Amniotic epithelial cell (primary cell): ENCODE measurements at regions not wholly inside any gene's neighbourhood (a gene's known extent, or its start where the extent isn't known, plus 50 kb on each side); places are given as distances from the start of the nearest gene placed in this dataset.
"Not testable (repeated sequence)": the region's sequence is repeated elsewhere in the genome, so short reads cannot be mapped to it uniquely, and the experiment has no call there.

Experiments used
- DNase-seq: peaks from one replicate; pipeline ENCODE4 v3.0.0-alpha.2; 2010; ENCODE audit warnings: low read depth

GRCh38 chr10:33861016-33861704 lies 526.7 kb upstream of the NRP1 start:
- DNase-seq = peak; percentile 1

- no peak for DNase-seq
Measured at GRCh38 chr10:33860552-33860951, 526.1 kb upstream of the NRP1 start.

GRCh38 chr10:33859319-33860022 lies 525.0 kb upstream of the NRP1 start:
- no peak for DNase-seq

GRCh38 chr10:33858326-33858725 lies 523.9 kb upstream of the NRP1 start:
- DNase-seq = no peak

- not testable (repeated sequence) for DNase-seq
Measured at GRCh38 chr10:33853221-33853620, 518.8 kb upstream of the NRP1 start.

GRCh38 chr10:33843379-33843778 lies 508.9 kb upstream of the NRP1 start:
- DNase-seq = no peak

- no peak for DNase-seq
Measured at GRCh38 chr10:33841678-33842077, 507.2 kb upstream of the NRP1 start.

GRCh38 chr10:33838731-33839130 lies 504.3 kb upstream of the NRP1 start:
- DNase-seq = no peak

GRCh38 chr10:33837736-33838135 lies 503.3 kb upstream of the NRP1 start:
- DNase-seq = no peak

- DNase-seq = no peak
Measured at GRCh38 chr10:33835556-33835955, 501.1 kb upstream of the NRP1 start.

GRCh38 chr10:33833566-33833965 lies 499.1 kb upstream of the NRP1 start:
- DNase-seq = no peak

GRCh38 chr10:33832124-33832787 lies 497.8 kb upstream of the NRP1 start:
- no peak for DNase-seq

GRCh38 chr10:33831591-33831990 lies 497.1 kb upstream of the NRP1 start:
- DNase-seq = no peak

GRCh38 chr10:33829899-33830298 lies 495.4 kb upstream of the NRP1 start:
- DNase-seq = not testable (repeated sequence)

GRCh38 chr10:33828592-33828991 lies 494.1 kb upstream of the NRP1 start:
- no peak for DNase-seq

GRCh38 chr10:33826186-33826585 lies 491.7 kb upstream of the NRP1 start:
- DNase-seq = no peak

GRCh38 chr10:33822774-33823173 lies 488.3 kb upstream of the NRP1 start:
- peak; percentile 10 for DNase-seq

GRCh38 chr10:33820531-33820930 lies 486.1 kb upstream of the NRP1 start:
- DNase-seq = no peak

- no peak for DNase-seq
Measured at GRCh38 chr10:33819206-33819605, 484.7 kb upstream of the NRP1 start.

GRCh38 chr10:33818343-33818742 lies 483.9 kb upstream of the NRP1 start:
- DNase-seq = no peak

GRCh38 chr10:33817605-33818004 lies 483.1 kb upstream of the NRP1 start:
- no peak for DNase-seq

GRCh38 chr10:33815776-33816175 lies 481.3 kb upstream of the NRP1 start:
- no peak for DNase-seq

- DNase-seq = no peak
Measured at GRCh38 chr10:33813871-33814270, 479.4 kb upstream of the NRP1 start.
